ENCODE measurements at regions not wholly inside any gene's neighbourhood (a gene's known extent, or its start where the extent isn't known, plus 50 kb on each side); places are given as distances from the start of the nearest gene placed in this dataset.

DNA sequence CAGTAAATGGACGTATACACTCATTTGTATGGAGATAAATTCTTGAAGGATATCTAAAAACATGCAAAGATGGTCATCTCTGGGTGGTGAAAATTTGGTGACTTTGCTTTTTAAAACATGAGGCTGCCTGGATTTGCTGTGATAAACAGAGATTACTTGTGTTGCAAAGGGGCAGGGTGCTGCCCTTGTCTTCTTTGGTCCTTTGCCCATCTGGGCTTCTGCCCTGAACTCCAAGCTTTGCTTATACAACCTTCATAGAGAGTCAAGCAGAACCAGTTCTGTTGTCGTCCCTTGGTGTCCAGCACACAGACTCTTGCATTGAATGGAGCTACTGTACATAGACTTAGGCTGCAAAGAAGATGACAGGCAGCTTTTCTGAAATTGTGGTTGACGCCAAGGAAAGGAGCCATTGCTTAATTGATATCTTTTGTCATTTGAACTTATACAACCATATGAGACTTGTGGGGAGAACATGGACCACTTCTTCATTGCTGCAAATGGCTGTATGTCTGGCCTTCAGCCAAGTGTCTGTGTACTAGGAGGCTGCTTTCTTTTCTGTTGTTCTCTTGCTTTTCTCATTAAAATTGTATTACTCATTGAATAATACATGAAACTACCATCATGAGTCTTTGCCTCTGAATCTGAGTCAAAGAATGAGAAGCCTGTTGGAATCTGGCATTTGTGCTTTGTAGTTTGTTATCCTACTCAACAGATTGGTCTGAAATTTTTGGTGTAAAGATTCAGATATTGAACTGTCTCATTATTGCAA, 152.5 kb downstream of the DMRT2 start:
- DNase-seq, result no peak

DNA sequence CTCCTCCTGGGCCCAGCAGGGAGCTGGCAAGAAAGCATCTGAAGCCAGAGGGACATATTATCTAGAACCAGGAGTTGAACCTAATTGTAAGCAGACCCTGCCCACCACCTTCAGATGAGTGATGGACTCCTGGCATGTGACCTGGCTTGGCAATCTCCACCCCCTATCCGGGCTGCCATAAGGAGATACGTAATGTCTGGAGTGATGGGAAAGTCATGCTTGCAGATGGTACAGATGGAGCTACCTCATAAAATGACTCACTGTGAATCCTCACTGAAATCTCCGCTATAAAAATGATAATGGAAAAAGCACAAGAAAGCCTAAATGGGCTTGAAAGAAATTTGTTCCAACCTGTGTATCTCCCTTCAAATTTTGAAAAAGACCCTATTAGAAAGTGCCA, 157.5 kb downstream of the DMRT2 start:
- DNase-seq, result no peak

- DNase-seq, result no peak
These were observed 158.0 kb downstream of the DMRT2 start for GRCh38 chr9:1208157-1208556.

GRCh38 chr9:1210954-1211353, 160.8 kb downstream of the DMRT2 start:
- DNase-seq, result no peak

DNA sequence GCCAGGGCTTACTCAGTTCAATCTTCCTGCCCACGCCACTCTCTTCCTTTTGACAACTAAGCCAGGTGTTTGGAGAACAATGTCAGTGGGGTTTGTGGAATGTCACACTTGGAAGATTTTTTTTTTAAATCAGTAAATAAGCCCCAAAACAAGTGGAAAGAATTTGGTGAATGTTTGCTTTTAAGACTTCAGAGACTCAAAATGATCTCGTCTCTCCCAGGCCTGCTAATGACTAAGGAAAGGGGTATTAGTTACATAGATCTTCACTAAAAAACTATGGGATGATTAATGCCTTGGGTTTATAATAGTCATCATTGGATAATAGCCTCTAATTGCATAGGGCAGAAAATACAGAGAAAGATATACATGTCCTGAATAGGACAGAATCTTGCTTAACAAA, 166.4 kb downstream of the DMRT2 start:
- DNase-seq, result no peak

GRCh38 chr9:1217076-1217475, 166.9 kb downstream of the DMRT2 start:
- no peak for DNase-seq

- no peak for DNase-seq
These were observed 169.1 kb downstream of the DMRT2 start for GRCh38 chr9:1219284-1219683.

DNA sequence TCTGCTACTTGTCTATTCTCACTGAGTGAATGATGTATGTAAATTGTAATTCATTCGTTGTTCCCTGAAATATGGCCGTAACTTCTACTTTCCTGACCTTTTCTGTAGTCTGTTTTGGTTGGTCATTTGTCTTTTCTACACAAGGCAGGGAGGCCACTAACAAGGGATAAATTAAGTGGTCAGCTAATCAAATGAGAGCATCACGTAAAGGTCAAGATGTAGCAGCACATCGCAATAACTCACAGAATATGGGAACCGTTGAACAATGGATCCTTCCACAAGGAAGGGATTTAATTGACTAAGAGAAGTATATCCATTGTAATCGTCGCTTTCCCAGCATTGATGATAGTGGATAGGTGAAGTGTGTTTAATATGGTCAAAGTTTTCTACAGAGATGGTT, 171.1 kb downstream of the DMRT2 start:
- no peak for DNase-seq

- DNase-seq, result no peak
These were observed 172.4 kb downstream of the DMRT2 start for GRCh38 chr9:1222511-1222910.

- no peak for DNase-seq
These were observed 182.1 kb downstream of the DMRT2 start for GRCh38 chr9:1231998-1232919.

GRCh38 chr9:1233568-1233967, 183.4 kb downstream of the DMRT2 start:
- no peak for DNase-seq

DNA sequence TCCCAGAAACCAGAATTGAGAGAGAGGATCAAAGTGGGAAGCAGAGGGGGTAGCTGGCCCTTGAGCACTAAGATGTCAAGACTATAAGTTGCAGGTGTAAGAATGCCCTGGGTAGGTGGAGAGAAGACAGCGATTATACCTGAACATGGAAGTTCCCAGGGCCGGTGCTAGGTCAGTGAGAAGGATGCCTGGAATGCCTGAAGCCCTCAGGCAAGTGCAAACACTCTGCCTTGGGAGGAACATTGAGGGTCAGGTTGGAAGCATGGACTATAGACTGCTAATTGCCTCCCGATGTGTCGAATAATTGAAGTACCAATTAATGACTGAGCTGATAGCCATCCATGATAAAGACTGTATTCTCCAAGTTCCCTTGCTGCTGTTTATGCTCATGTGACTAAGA, 185.5 kb downstream of the DMRT2 start:
- no peak for DNase-seq

GRCh38 chr9:1236061-1236460, 185.9 kb downstream of the DMRT2 start:
- no peak for DNase-seq

- no peak for DNase-seq
These were observed 188.2 kb downstream of the DMRT2 start for GRCh38 chr9:1238407-1238806.

DNA sequence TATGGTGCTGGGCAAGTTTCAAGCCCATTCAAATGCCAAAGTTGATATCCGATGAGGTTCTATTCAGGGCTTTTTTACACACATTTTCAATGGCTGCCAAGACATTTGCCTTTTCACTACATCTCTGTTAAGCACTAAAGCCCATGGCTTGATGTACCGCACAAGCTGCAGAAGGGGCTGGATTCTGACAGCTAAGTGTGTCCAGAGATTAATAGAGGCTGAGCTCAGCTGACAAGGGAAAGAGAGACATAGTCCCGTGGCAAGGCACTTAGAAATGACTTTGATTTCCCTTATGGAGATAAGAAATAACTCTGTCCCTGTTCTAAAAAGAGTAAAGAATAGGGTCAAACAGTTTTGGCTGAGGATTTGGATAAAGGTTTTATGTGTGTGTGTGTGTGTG, 198.6 kb downstream of the DMRT2 start:
- no peak for DNase-seq

GRCh38 chr9:1253064-1253979, 203.2 kb downstream of the DMRT2 start:
- DNase-seq, result no peak

- no peak for DNase-seq
These were observed 203.9 kb downstream of the DMRT2 start for GRCh38 chr9:1254071-1254470.

DNA sequence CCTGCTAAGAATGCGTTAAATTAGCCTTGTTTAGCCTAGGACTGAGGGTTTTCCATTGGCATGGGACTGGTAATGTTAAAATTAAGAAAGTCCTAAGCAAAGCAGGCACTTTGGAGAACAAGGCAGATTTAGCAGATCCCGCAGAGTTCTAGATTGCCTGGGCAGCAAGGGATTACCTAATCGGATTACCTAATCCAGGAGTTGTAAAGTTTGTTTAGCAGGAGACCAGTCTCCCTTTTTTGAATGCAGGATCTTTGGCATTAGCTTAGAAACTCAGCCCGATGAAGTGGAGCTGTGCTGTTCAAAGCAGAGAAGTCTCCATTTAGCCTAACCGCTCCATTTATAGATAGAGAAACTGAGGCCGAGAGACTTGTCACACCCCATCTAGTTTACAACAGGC, 206.0 kb downstream of the DMRT2 start:
- DNase-seq, result no peak

DNA sequence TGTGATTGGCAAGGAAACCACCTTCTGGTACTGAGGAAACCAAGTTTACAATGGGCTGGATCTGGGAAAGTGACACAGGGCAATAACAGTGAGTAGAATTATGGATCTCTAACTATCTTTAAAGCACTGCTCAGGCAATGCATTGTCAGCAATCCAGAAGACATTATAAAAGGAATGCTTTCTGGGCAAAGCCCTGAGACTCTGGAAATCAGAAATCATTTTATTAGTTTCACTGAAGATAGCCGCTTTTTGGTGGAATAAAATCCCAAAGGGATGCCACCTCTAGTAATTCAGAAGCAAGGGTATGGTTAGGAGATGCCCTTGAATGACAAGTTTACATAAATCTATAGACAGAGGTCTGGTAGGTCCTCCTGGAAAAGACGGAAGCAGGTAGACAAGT, 211.1 kb downstream of the DMRT2 start:
- no peak for DNase-seq

DNA sequence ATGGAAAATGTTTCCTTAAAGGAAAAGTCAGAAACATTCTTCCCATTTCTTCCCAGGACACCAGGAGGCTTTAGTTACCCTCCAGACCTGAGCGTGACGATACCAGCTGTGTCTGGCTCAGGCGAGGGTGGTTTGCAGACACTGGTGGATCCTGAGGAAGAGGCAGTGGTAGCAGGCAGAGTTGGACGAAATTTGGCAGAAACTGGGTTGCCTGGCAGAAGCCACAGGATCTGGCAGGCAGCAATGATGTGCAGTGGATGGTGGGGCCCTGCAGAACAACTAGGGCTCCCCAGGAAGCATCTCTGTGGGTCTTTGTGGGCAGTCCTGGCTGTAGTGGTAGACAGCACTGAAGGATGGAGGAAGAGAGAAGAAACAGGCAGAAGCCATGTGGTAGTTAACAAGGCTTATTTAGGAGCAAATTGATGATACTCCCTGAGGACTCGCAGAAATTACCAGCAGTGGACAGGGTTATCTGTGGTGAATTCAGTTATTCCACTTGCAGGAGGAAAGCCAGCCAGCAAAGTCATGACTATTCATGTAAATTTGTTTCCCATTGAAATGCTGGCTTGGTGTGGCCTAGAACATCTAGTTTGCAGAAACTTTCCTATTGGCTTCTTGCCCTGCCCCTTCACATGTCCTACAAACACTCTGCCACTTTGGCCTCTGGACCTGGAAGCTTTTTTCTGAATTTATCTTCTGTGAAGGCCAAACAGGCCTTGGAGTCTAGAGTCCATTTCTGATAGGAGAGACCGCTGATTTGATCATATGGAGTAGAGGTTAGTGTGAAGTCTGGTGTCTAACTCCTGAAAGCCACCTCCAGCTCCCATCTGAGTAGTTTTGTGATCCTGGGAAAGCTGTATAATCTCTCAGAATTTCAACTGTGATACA, 212.0 kb downstream of the DMRT2 start:
- DNase-seq, result no peak

DNA sequence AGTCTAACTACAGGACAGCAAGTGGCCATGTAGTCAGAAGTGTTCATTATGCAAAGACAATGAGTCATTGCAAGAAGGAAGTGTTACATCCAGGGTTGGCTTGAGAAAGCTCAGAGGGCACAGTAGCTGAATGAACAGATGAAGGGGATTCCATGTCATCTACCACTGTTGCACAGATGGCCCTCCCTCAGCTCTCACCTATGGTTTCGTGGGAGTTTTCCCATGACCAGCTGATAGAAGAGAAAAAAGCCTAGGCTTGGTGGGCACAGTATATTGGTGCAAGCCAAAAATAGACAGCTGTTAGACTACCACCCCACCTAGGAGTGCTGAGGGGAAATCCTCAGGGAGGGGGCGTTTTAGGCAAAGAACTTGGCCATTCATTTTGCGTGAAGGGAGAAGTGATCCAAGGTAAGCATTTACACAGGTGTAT, 217.0 kb downstream of the DMRT2 start:
- DNase-seq, result no peak

GRCh38 chr9:1267581-1267980, 217.4 kb downstream of the DMRT2 start:
- DNase-seq, result no peak
